ENCODE measurements at regions not wholly inside any gene's neighbourhood (a gene's known extent, or its start where the extent isn't known, plus 50 kb on each side); places are given as distances from the start of the nearest gene placed in this dataset.

GRCh38 chr18:39515299-39515698 is 1949.7 kb upstream of the CELF4 start:
- no peak for DNase-seq

- DNase-seq: no peak
Measured at GRCh38 chr18:39513186-39513585, 1947.6 kb upstream of the CELF4 start.

GRCh38 chr18:39506581-39507330 is 1941.2 kb upstream of the CELF4 start:
- no peak for DNase-seq

GRCh38 chr18:39500306-39500705 is 1934.7 kb upstream of the CELF4 start:
- no peak for DNase-seq

- DNase-seq: no peak
Measured at GRCh38 chr18:39497821-39498220, 1932.2 kb upstream of the CELF4 start.

GRCh38 chr18:39496986-39497385 is 1931.4 kb upstream of the CELF4 start:
- no peak for DNase-seq

GRCh38 chr18:39494211-39494896 is 1928.8 kb upstream of the CELF4 start:
- DNase-seq: no peak

- no peak for DNase-seq
Measured at GRCh38 chr18:39491408-39491807, 1925.8 kb upstream of the CELF4 start.

GRCh38 chr18:39489431-39489830 is 1923.8 kb upstream of the CELF4 start:
- no peak for DNase-seq

- no peak for DNase-seq
Measured at GRCh38 chr18:39487932-39488331, 1922.3 kb upstream of the CELF4 start.

- DNase-seq: no peak
Measured at GRCh38 chr18:39486268-39486667, 1920.7 kb upstream of the CELF4 start.

GRCh38 chr18:39485696-39486095 is 1920.1 kb upstream of the CELF4 start:
- DNase-seq: no peak

GRCh38 chr18:39481281-39481680 is 1915.7 kb upstream of the CELF4 start:
- DNase-seq: no peak

- DNase-seq: no peak
Measured at GRCh38 chr18:39480494-39481195, 1915.0 kb upstream of the CELF4 start.

GRCh38 chr18:39464006-39464405 is 1898.4 kb upstream of the CELF4 start:
- no peak for DNase-seq

GRCh38 chr18:39462436-39462835 is 1896.8 kb upstream of the CELF4 start:
- DNase-seq: no peak

GRCh38 chr18:39460136-39460535 is 1894.5 kb upstream of the CELF4 start:
- no peak for DNase-seq

- no peak for DNase-seq
Measured at GRCh38 chr18:39455285-39455684, 1889.7 kb upstream of the CELF4 start.

GRCh38 chr18:39454866-39455265 is 1889.3 kb upstream of the CELF4 start:
- no peak for DNase-seq

- DNase-seq: no peak
Measured at GRCh38 chr18:39453882-39454281, 1888.3 kb upstream of the CELF4 start.

GRCh38 chr18:39453356-39453755 is 1887.8 kb upstream of the CELF4 start:
- no peak for DNase-seq

- no peak for DNase-seq
Measured at GRCh38 chr18:39450958-39451357, 1885.4 kb upstream of the CELF4 start.

GRCh38 chr18:39449566-39449965 is 1884.0 kb upstream of the CELF4 start:
- DNase-seq: no peak

GRCh38 chr18:39448942-39449341 is 1883.3 kb upstream of the CELF4 start:
- DNase-seq: no peak

Data from NCI-H2081 treated with DMSO at 0.1 percent for 48 hours (cell line).